ENCODE measurements at regions not wholly inside any gene's neighbourhood (a gene's known extent, or its start where the extent isn't known, plus 50 kb on each side); places are given as distances from the start of the nearest gene placed in this dataset.

GRCh38 chr4:111221371-111221770 is 598.5 kb upstream of the PITX2 start:
- Histone ChIP-seq H3K79me2 (ENCODE audit: control insufficient read depth, insufficient read depth, low read length) (no peaks in the 10 kb centered on the region), H3K36me3 (replicated peaks in 1 of 2; ENCODE audit: control extremely low read depth in 1 of 2, control insufficient read depth in 1 of 2, extremely low read depth in 1 of 2, insufficient read depth in 2 of 2, low read length in 1 of 2) (no peaks in the 10 kb centered on the region), H4K20me1 (ENCODE audit: control insufficient read depth, insufficient read depth, low read length, poor library complexity, severe bottlenecking) (no peaks in the 10 kb centered on the region), H3K4me2 (replicated peaks; ENCODE audit: low read depth, low read length, poor library complexity, severe bottlenecking) (no peak overlapping the region), H3K4me3 (ENCODE audit: control extremely low read depth in 1 of 5, extremely low read depth in 1 of 5, insufficient read depth in 1 of 5, low read depth in 2 of 5, low read length in 4 of 5) (no peak overlapping the region), H3K27me3 (replicated peaks in 1 of 4; ENCODE audit: control extremely low read depth in 1 of 4, control insufficient read depth in 3 of 4, insufficient read depth in 4 of 4, low read length in 3 of 4) (no peaks in the 10 kb centered on the region), H3K9me3 (ENCODE audit: control extremely low read depth in 1 of 3, control insufficient read depth in 2 of 3, insufficient read depth in 1 of 3, low read length in 2 of 3) (no peaks in the 10 kb centered on the region), H3K9ac (ENCODE audit: low read length) (no peak overlapping the region), H2AFZ (ENCODE audit: insufficient read depth, low read depth, low read length, poor library complexity, severe bottlenecking) (no peak overlapping the region), H3K4me1 (ENCODE audit: control insufficient read depth in 2 of 2, insufficient read depth in 2 of 2, low read length in 2 of 2) (no peaks in the 10 kb centered on the region), H3K27ac (ENCODE audit: low read length in 2 of 2) (no peak overlapping the region)
- Mint-ChIP-seq H3K9me3 (ENCODE audit: insufficient read depth) (no peaks in the 10 kb centered on the region), H3K4me3 (no peak overlapping the region), H3K4me1 (no peaks in the 10 kb centered on the region), H3K27ac (no peak overlapping the region), H3K27me3 (no peaks in the 10 kb centered on the region)
- POLR2A ChIA-PET, result no interaction called here
- no peak for DNase-seq
- no peak for ATAC-seq (ENCODE audit: low read depth)
- TF ChIP-seq CTCF (IDR thresholded peaks at IDR 0.05) (no peak), EZH2 (IDR thresholded peaks at IDR 0.05; ENCODE audit: borderline replicate concordance, insufficient read depth, low read depth, low read length, poor library complexity, severe bottlenecking) (no peak)
- CTCF ChIA-PET, result no interaction called here
- intact Hi-C loops (cut with micrococcal nuclease), result no loop called here

- no peak for ATAC-seq (ENCODE audit: low read depth)
- no peak overlapping the region for H2AFZ ChIP-seq (ENCODE audit: insufficient read depth, low read depth, low read length, poor library complexity, severe bottlenecking)
- no peak overlapping the region for H3K27ac Mint-ChIP-seq
- H3K9me3 ChIP-seq (ENCODE audit: control extremely low read depth in 1 of 3, control insufficient read depth in 2 of 3, insufficient read depth in 1 of 3, low read length in 2 of 3), result no peaks in the 10 kb centered on the region
- POLR2A ChIA-PET, result no interaction called here
- H3K4me3 ChIP-seq (ENCODE audit: control extremely low read depth in 1 of 5, extremely low read depth in 1 of 5, insufficient read depth in 1 of 5, low read depth in 2 of 5, low read length in 4 of 5), result no peak overlapping the region
- H3K36me3 ChIP-seq (replicated peaks in 1 of 2; ENCODE audit: control extremely low read depth in 1 of 2, control insufficient read depth in 1 of 2, extremely low read depth in 1 of 2, insufficient read depth in 2 of 2, low read length in 1 of 2), result no peaks in the 10 kb centered on the region
- intact Hi-C loops (cut with micrococcal nuclease), result no loop called here
- no peaks in the 10 kb centered on the region for H4K20me1 ChIP-seq (ENCODE audit: control insufficient read depth, insufficient read depth, low read length, poor library complexity, severe bottlenecking)
- no CpG with 5 or more reads among the region's 1 CpG for WGBS (ENCODE audit: insufficient coverage)
- no peaks in the 10 kb centered on the region for H3K4me1 Mint-ChIP-seq
- no peak overlapping the region for H3K4me3 Mint-ChIP-seq
- H3K4me1 ChIP-seq (ENCODE audit: control insufficient read depth in 2 of 2, insufficient read depth in 2 of 2, low read length in 2 of 2), result no peaks in the 10 kb centered on the region
- DNase-seq, result no peak
- no peaks in the 10 kb centered on the region for H3K79me2 ChIP-seq (ENCODE audit: control insufficient read depth, insufficient read depth, low read length)
- no peak overlapping the region for H3K27ac ChIP-seq (ENCODE audit: low read length in 2 of 2)
- CTCF ChIA-PET, result no interaction called here
- TF ChIP-seq EZH2 (IDR thresholded peaks at IDR 0.05; ENCODE audit: borderline replicate concordance, insufficient read depth, low read depth, low read length, poor library complexity, severe bottlenecking) (no peak), CTCF (IDR thresholded peaks at IDR 0.05) (no peak)
- no peaks in the 10 kb centered on the region for H3K27me3 ChIP-seq (replicated peaks in 1 of 4; ENCODE audit: control extremely low read depth in 1 of 4, control insufficient read depth in 3 of 4, insufficient read depth in 4 of 4, low read length in 3 of 4)
- no peaks in the 10 kb centered on the region for H3K27me3 Mint-ChIP-seq
- no peak overlapping the region for H3K4me2 ChIP-seq (replicated peaks; ENCODE audit: low read depth, low read length, poor library complexity, severe bottlenecking)
- no peak overlapping the region for H3K9ac ChIP-seq (ENCODE audit: low read length)
- no peaks in the 10 kb centered on the region for H3K9me3 Mint-ChIP-seq (ENCODE audit: insufficient read depth)
Observed at GRCh38 chr4:111228396-111228795, 605.5 kb upstream of the PITX2 start.

Data from B cell (primary cell).